ENCODE measurements at regions not wholly inside any gene's neighbourhood (a gene's known extent, or its start where the extent isn't known, plus 50 kb on each side); places are given as distances from the start of the nearest gene placed in this dataset.

DNA sequence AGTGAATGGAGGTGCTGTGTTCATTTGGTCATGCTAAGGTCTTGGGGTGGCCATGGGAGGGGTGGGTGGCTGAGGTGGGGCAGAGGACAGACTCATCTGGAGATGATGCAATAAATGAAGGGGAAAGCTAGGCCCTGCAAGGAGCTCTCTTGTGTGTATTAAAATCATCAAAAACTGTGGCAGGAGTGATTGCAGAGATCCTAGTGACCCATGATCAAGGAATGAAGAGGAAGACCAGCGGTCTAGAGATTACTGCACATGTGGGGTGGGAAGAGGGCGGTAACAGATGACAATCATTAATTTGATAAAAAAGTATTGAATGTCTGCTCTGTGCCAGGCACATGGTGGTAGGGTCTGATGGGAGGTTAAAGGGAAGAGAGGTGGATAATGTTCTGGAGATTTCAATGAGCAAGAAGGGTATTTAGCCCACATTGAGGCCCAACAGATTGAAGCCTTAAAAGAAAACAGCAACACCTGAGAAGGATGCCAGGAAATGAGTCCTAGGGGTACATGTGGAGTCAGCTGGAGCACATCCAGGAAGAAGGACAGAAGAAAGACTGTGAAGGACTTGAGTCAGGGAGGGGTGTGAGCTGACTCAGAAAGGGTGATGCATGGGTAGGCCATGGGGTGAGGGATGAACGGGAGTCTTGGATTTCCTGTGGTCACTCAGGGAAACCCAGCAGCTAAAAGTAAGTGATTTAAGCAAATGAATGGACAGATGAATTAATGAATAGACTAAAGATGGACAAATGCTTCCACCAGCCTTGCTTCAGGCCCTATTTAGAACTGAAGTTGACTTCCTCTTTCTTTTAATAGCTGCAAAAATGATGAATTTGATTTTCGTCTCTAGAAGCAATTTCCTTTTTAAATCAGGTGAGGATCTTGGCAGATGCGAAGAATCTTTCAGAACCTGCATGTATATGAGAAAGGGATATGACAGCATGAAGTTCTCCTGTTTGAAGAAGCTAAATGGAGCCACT is 83.1 kb upstream of the IGFBP3 start:
- TF ChIP-seq POLR2A (IDR thresholded peaks at IDR 0.05; ENCODE audit: low read depth, low read length): no peak
- no peak for TF ChIP-seq POU2F2 (IDR thresholded peaks at IDR 0.05; ENCODE audit: low read depth, low read length)
- DNase-seq (ENCODE audit: insufficient read length, low spot score): no peak
- no peak for FAIRE-seq

DNA sequence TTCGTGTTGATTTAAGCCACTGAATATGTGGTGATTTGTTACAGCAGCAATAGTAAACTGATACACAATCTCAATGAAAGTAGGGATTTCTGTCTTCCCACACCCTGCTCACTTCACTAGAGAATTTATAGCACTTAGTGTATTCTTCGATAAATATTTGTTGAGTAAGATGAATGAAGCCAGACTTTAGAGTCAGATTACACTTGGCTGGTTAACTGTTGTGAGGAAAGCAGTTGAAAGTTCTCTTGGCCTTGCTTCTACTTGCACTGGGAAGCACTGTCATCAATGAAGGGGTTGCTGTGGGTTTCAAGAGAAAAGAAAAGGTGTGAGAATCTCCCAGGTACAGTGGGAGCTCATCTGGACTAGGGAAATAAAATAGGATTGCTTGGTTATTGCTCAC is 82.1 kb upstream of the IGFBP3 start:
- FAIRE-seq (no peak), DNase-seq (ENCODE audit: insufficient read length, low spot score) (no peak)

DNA sequence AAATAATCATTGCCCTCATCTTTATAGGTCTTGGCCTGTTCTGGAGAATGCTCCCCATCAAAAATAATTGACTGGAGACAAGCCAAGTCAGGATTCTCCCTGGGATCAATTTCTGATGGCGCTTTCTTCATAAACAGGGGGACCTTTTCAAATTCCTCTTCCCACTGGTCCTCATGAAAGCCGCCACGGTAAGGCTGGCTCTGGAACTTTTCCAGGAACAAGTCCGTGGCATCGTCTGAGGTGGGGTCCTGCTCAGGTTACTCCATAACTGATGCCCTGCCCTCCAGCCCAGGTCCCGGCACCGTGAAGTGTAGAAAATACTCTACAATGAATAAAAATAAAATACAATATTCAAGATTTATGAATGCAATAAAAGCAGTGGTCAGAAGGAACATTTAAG is 79.4 kb upstream of the IGFBP3 start:
- TF ChIP-seq SPI1 (IDR thresholded peaks at IDR 0.05; ENCODE audit: low read depth, low read length) (no peak), TAF1 (IDR thresholded peaks at IDR 0.05; ENCODE audit: low read depth, low read length) (no peak), POU2F2 (IDR thresholded peaks at IDR 0.05; ENCODE audit: low read depth, low read length) (no peak), POLR2AphosphoS5 (IDR thresholded peaks at IDR 0.05; ENCODE audit: low read depth, low read length) (no peak), POLR2A (IDR thresholded peaks at IDR 0.05; ENCODE audit: low read depth, low read length) (no peak), PAX5 (IDR thresholded peaks at IDR 0.05; ENCODE audit: insufficient read depth, low read length, severe bottlenecking) (no peak)

More for the DNA sequence above, 82.1 kb upstream of the IGFBP3 start:
- no peak for TF ChIP-seq POLR2A (IDR thresholded peaks at IDR 0.05; ENCODE audit: low read depth, low read length)
- no peak for TF ChIP-seq PAX5 (IDR thresholded peaks at IDR 0.05; ENCODE audit: insufficient read depth, low read length, severe bottlenecking)
- TF ChIP-seq TAF1 (IDR thresholded peaks at IDR 0.05; ENCODE audit: low read depth, low read length): no peak
- no peak for TF ChIP-seq POU2F2 (IDR thresholded peaks at IDR 0.05; ENCODE audit: low read depth, low read length)
- no peak for TF ChIP-seq POLR2AphosphoS5 (IDR thresholded peaks at IDR 0.05; ENCODE audit: low read depth, low read length)
- TF ChIP-seq SPI1 (IDR thresholded peaks at IDR 0.05; ENCODE audit: low read depth, low read length): no peak

DNA sequence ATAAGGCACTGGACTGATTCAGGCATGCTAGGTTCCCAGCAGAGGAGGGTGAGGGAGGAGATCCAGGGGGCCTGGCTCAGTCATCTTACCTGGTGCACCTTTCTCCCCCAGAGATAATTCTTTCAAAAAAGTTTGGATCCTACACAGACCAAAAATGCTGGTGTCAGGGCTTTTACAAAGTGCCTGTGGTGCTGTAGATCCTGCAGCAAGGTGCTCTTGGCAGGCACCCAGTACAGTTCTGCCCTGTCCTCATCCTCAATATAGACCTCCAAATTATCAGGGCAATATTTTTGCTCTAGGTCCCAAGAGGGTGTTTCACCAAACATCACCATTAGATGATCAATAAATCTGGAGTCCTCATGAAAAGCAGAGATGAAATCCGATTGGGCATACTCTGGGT is 78.5 kb upstream of the IGFBP3 start:
- TF ChIP-seq POLR2A (IDR thresholded peaks at IDR 0.05; ENCODE audit: low read depth, low read length) (no peak), POLR2AphosphoS5 (IDR thresholded peaks at IDR 0.05; ENCODE audit: low read depth, low read length) (no peak), SPI1 (IDR thresholded peaks at IDR 0.05; ENCODE audit: low read depth, low read length) (no peak), TAF1 (IDR thresholded peaks at IDR 0.05; ENCODE audit: low read depth, low read length) (no peak), PAX5 (IDR thresholded peaks at IDR 0.05; ENCODE audit: insufficient read depth, low read length, severe bottlenecking) (no peak), POU2F2 (IDR thresholded peaks at IDR 0.05; ENCODE audit: low read depth, low read length) (no peak)
- no peak for DNase-seq (ENCODE audit: insufficient read length, low spot score)
- no peak for FAIRE-seq

More for the DNA sequence above, 79.4 kb upstream of the IGFBP3 start:
- FAIRE-seq: no peak
- no peak for DNase-seq (ENCODE audit: insufficient read length, low spot score)

DNA sequence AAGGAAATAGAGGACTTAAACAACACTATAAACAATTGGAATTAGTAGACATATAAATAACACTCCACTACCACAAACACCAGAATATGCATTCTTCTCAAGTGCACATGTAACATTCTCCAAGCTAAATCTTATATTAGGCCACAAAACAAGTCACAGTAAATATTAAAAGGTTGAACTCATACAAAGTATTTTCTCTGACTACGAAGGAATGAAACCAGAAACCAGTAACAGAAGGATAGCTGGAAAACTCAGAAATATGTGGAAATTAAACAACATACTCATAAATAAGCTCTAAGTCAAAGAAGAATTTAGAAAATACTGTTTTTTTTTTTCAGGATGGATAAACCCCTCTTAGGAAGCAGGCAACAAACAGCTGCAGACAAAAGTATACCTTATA is 77.4 kb upstream of the IGFBP3 start:
- no peak for TF ChIP-seq TAF1 (IDR thresholded peaks at IDR 0.05; ENCODE audit: low read depth, low read length)
- TF ChIP-seq SPI1 (IDR thresholded peaks at IDR 0.05; ENCODE audit: low read depth, low read length): no peak
- no peak for TF ChIP-seq POLR2AphosphoS5 (IDR thresholded peaks at IDR 0.05; ENCODE audit: low read depth, low read length)
- FAIRE-seq (no peak), DNase-seq (ENCODE audit: insufficient read length, low spot score) (no peak)

DNA sequence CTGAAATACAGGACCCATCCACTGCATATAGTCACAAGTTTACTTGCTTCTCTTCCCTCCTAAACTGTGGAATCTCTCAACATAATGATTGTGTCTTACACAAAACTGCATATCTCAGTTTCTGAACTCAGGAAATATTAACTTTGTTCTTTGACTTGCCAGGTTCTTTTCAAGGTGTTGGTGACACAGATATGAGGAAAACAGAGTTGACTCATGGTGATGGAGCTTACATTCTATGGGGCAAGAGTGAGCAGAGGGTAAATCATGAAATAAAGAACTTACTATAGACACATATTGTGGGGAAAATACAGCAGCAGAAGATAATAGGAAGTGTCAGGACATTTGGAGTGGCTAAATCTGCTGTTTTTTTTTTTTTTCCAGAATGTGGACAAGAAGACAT is 72.5 kb upstream of the IGFBP3 start:
- DNase-seq (ENCODE audit: insufficient read length, low spot score) (no peak), FAIRE-seq (no peak)
- no peak for TF ChIP-seq POLR2A (IDR thresholded peaks at IDR 0.05; ENCODE audit: low read depth, low read length)
- TF ChIP-seq POLR2AphosphoS5 (IDR thresholded peaks at IDR 0.05; ENCODE audit: low read depth, low read length): no peak
- no peak for TF ChIP-seq SPI1 (IDR thresholded peaks at IDR 0.05; ENCODE audit: low read depth, low read length)
- TF ChIP-seq TAF1 (IDR thresholded peaks at IDR 0.05; ENCODE audit: low read depth, low read length): no peak
- TF ChIP-seq PAX5 (IDR thresholded peaks at IDR 0.05; ENCODE audit: insufficient read depth, low read length, severe bottlenecking): no peak
- no peak for TF ChIP-seq POU2F2 (IDR thresholded peaks at IDR 0.05; ENCODE audit: low read depth, low read length)

DNA sequence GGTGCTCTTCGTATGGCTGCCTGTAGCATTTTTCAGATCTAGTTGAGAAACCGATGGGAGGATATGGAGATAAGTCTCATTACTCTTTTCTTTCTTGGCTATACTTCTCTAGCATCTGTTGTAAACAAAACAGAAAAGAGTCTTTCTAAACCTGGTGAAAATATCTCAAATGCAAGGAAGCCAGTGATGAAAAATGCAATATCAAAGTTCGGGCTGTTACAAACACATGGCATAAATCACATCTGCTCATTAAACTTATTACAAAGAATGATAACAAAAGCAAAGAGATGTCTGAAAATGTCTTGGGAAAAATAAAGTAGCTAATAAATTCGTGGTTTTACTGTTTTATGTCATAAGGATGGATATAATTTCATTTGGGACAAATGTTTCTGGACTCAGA is 71.8 kb upstream of the IGFBP3 start:
- TF ChIP-seq SPI1 (IDR thresholded peaks at IDR 0.05; ENCODE audit: low read depth, low read length) (no peak), TAF1 (IDR thresholded peaks at IDR 0.05; ENCODE audit: low read depth, low read length) (no peak), PAX5 (IDR thresholded peaks at IDR 0.05; ENCODE audit: insufficient read depth, low read length, severe bottlenecking) (no peak), POU2F2 (IDR thresholded peaks at IDR 0.05; ENCODE audit: low read depth, low read length) (no peak), POLR2A (IDR thresholded peaks at IDR 0.05; ENCODE audit: low read depth, low read length) (no peak), POLR2AphosphoS5 (IDR thresholded peaks at IDR 0.05; ENCODE audit: low read depth, low read length) (no peak)
- FAIRE-seq (no peak), DNase-seq (ENCODE audit: insufficient read length, low spot score) (no peak)

DNA sequence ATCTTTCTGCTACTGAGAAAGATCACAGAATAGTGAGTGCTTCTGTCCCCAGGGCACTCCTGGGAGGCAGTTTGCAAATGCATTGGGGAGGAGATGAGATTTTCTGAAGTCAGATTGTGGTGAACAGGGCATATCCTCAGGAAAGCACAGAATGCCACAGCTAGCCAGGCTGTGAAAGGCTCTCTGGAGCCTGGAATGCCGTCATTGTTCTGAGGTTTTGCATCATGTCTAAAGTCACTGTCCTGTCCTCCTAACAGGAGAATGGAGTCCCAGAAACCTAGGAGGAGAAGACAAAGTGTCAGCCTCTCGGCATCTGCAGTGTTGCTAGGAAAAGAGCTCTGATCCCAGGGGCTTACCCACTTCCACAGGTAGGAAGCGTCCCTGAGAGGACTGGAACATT is 69.2 kb upstream of the IGFBP3 start:
- no peak for FAIRE-seq
- no peak for DNase-seq (ENCODE audit: insufficient read length, low spot score)
- TF ChIP-seq POLR2AphosphoS5 (IDR thresholded peaks at IDR 0.05; ENCODE audit: low read depth, low read length): no peak
- TF ChIP-seq PAX5 (IDR thresholded peaks at IDR 0.05; ENCODE audit: insufficient read depth, low read length, severe bottlenecking): no peak
- TF ChIP-seq SPI1 (IDR thresholded peaks at IDR 0.05; ENCODE audit: low read depth, low read length): no peak
- TF ChIP-seq POLR2A (IDR thresholded peaks at IDR 0.05; ENCODE audit: low read depth, low read length): no peak
- no peak for TF ChIP-seq TAF1 (IDR thresholded peaks at IDR 0.05; ENCODE audit: low read depth, low read length)
- no peak for TF ChIP-seq POU2F2 (IDR thresholded peaks at IDR 0.05; ENCODE audit: low read depth, low read length)

DNA sequence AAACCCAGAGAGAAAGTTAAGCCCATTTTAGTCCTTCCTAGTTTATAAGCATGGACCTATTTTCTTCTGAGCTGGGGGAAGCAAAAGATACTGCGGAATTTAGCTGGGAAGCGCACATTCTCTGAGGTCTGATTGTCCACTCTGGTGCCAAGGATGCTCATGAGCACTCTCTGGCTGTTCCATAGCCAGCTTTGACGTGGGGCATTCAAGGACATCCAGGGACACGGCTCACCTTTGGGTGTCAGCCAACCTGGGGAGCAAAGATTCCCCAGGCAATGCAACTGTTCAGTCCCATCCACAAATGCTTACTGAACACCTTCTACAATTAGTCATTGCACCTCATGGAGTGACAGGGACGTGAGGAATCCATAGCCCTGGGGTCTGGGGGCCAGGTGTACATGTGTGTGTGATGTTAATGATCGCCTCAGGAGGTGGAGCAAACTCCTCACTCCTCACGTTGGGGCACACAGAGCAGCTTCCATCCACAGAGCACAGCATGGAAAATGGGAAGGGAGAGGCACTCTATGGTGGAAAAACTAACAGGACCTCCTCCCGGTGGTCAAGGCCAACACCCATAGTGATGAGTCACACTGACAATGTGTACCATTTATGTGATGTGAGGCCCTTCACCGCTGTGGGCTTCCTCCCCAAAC is 67.5 kb upstream of the IGFBP3 start:
- FAIRE-seq: no peak
- DNase-seq (ENCODE audit: insufficient read length, low spot score): no peak
- TF ChIP-seq POLR2A (IDR thresholded peaks at IDR 0.05; ENCODE audit: low read depth, low read length) (no peak), PAX5 (IDR thresholded peaks at IDR 0.05; ENCODE audit: insufficient read depth, low read length, severe bottlenecking) (no peak), TAF1 (IDR thresholded peaks at IDR 0.05; ENCODE audit: low read depth, low read length) (no peak), SPI1 (IDR thresholded peaks at IDR 0.05; ENCODE audit: low read depth, low read length) (no peak), POLR2AphosphoS5 (IDR thresholded peaks at IDR 0.05; ENCODE audit: low read depth, low read length) (no peak), POU2F2 (IDR thresholded peaks at IDR 0.05; ENCODE audit: low read depth, low read length) (no peak)
